ENCODE measurements at regions not wholly inside any gene's neighbourhood (a gene's known extent, or its start where the extent isn't known, plus 50 kb on each side); places are given as distances from the start of the nearest gene placed in this dataset.

GRCh38 chr2:49621016-49621415, 466.7 kb upstream of the FSHR start:
- TF ChIP-seq EZH2 (IDR thresholded peaks at IDR 0.05; ENCODE audit: insufficient read depth, poor library complexity, severe bottlenecking): no peak
- TF ChIP-seq EZH2phosphoT487 (IDR thresholded peaks at IDR 0.05; ENCODE audit: insufficient read depth, low read depth): no peak
